ENCODE measurements at regions not wholly inside any gene's neighbourhood (a gene's known extent, or its start where the extent isn't known, plus 50 kb on each side); places are given as distances from the start of the nearest gene placed in this dataset.

GRCh38 chr20:63115651-63116411, 100.1 kb downstream of the YTHDF1 start:
- no peak for TF ChIP-seq CTCF (conservative IDR thresholded peaks at IDR 0.05; ENCODE audit: low read depth, low read length)
- TF ChIP-seq EZH2 (IDR thresholded peaks at IDR 0.05; ENCODE audit: low read length, unreplicated experiment), result no peak

All from PC-3 (cell line).